ENCODE measurements at regions not wholly inside any gene's neighbourhood (a gene's known extent, or its start where the extent isn't known, plus 50 kb on each side); places are given as distances from the start of the nearest gene placed in this dataset.

DNA sequence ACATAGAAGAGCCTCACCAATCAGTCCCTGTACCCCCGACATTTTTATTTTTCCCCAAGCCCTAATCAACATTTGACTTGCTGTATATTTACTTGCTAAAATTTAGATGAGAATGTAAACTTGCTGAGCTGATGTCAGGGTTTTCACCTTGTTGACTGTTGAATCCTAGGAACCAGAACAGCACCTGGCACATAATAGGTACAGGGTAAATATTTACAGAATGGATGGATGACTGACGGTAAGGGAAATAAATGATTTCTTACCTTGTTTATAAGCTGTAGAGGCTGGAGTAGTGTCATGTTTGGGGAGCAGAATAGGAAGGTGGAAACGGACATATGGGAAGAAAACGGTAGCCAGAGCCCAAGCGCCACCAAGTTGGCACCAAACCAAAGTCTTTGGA, 107.0 kb upstream of the NUDT12 start:
- ATAC-seq, result no peak

DNA sequence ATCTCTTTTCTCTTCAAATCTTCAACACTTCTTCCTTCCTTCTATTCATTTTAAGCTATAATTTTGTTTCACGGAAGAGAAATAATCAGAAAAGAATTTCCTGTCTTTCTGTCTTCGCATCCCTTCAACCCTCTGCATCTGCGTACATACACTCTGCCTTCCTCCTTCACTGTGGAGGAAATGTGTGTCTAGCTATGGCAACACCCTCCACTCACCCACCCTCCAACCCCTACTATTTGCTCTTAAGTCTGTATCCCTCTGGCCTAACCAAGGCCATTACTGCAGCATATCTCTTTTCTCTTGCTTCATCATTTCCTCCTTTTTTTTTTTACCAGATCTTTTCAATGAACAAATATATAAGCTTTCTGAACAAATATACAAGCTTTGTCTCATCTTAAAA, 105.7 kb upstream of the NUDT12 start:
- no peak for ATAC-seq

DNA sequence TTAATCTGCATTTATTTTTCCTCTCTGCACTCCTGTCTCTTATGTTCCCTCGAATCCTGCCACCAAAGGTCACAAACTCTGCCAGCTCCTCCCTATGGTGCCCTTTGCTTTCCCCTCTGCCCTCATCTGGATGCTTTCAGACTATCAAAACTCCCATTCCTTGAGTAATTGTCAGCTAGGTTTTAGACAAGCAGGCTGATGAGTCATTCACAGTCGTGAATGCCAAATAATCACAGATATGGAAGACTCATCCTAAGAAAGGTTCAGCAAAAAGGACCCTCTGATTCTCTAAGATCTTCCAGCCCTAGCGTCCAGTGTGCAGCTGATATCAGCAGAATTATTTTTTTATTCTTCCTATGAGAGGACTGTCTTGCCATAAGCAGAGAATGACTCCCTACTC, 104.5 kb upstream of the NUDT12 start:
- no peak for ATAC-seq

DNA sequence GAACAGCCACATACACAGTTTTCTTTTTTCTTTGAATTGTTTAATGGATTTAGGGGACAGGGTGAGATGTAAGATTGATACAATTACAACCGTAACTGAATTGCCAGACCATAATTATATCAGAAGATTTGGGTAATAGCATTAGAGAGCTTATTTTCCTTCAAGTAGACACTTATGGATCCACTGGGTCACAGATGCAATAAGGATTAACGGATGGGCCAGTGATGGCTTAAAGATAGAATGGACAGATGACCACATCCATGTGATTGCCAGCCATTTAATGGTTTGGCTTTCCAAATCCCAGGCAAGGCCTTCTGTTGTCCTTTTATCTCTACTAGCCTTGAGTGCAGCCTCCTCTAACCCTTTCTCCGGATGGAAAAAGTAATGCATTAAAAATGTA, 94.7 kb upstream of the NUDT12 start:
- no peak for ATAC-seq

DNA sequence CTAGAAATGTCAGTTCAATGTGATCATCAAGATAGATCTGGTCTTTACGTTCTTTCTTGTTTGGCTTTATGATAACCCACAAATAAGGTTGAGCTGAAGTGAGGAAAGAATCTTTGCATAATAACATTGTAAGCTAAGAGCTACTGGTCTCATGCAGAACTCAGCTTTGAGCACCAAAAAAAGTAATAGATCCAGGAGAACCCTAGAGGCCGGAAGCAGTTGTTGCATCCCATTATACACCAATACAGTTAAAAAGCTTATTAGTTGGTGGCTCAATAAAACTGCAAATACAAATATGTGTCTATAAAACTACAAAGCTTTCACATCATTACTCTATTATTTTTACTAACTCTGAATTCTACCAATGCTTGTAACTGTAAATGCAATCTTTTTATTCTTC, 85.5 kb upstream of the NUDT12 start:
- ATAC-seq, result no peak

DNA sequence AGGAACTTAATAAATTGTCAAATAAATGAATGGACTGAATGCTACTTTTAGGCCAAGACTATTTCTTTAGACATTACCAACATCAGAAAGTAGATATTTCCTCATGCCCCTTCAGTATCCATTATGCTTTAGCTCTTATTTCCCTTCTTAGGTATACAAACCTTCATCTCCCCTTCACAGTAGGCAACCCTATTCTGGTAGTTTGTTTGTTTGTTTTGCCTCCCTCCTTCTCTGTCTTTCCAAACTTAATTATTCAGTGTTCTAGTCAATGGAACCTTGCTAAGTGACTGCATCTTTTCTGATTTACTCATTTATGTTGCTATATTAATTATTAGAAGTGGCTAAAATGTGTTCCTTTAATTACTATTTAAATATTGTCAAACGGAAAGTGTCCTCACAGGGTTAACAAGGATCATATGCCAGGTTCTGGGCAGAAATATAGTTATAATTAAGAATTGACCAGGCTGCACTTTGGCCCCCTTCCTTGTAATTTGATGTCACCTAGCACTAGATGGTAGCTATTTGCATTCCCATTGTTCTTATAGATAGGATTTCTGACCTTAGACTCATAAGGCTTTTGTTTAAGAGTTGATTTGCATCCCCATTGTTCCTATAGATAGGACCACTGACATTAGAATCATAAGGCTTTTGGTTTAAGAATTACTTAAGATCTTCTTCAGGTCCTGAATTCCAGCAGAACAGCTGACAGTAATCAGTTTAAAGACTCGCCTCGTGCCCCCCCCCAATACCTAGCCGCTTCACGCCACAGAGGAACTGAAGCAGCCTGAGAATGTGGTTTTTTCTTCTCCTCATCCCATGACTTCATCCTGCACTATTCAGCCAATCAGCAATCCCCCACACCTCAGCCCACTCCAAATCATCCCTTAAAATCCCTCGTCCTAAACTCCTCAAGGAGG, 84.4 kb upstream of the NUDT12 start:
- ATAC-seq, result no peak

DNA sequence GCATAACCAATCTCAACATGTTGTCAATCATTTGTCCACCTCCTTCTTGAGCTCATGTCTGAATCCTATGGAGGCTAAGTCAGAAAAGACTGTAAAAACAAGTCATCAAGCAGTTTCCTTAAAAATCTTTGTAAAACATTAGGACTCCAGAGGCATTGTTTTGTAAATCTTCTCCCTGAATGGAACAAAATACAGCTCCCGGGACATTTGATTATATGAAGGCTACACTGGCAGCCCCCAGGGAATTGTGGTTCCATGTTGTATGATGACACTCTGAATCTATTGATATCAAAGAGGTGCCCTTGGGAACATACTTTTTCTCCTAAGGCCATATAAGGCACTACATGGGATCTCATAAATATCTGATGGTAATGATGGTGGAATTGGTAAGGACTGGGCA, 83.2 kb upstream of the NUDT12 start:
- ATAC-seq, result no peak

DNA sequence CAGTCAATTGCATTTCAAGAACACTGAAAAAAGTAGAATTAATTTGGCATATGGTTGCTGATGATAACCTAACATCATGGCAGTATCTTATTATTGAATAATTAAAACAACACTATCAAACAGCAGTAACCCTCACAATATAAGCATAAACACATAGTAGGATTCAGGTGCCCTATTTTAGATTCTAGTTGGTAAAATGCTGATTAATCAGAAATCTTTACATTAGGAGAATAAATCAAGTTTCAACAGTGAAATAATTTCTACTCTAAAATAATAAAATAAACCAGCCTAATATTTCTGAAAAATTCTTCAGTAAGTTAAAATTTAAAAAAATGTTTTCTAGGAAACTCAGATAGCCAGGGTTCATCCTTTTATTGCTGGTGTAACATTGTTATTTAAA, 76.4 kb upstream of the NUDT12 start:
- ATAC-seq, result no peak

DNA sequence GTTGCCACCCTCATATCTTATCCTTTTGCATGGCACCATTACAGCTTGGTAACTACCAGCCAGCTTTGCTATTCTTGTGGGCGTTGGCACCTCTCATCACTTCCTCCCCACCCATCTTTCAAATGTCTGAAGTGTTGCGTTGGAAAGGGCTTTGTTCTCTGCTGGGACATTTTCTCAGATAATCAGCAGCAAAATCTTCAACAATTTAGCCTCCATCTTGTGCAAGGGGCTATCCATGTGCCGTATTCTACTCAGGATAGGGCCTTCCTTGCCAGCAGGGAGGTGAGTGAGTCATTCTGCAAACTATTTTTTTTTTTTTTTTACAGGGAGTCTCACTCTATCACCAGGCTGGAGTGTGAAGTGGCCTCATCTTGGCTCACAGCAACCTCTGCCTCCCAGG, 62.1 kb upstream of the NUDT12 start:
- peak; percentile 43 for ATAC-seq

DNA sequence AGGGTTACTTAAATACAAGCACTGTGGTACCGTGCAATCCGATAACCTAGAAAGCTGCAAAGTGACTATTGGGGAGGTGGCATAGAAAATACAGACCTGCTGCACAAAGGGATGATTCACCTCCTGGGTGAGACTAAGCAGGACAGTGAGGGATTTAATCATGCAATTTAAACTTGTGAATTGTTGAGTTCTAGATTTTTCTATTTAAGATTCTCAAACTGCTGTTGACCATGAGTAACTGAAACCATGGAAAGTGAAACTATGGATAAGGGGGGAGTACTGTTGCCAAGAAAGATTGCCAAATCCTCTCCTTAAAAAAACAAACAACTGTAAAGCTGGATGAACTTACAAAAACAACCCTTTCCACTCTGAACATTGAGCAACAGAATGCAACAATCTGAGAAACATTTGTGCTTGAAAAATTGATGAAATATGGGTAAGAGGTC, 61.5 kb upstream of the NUDT12 start:
- ATAC-seq, result peak; percentile 50

DNA sequence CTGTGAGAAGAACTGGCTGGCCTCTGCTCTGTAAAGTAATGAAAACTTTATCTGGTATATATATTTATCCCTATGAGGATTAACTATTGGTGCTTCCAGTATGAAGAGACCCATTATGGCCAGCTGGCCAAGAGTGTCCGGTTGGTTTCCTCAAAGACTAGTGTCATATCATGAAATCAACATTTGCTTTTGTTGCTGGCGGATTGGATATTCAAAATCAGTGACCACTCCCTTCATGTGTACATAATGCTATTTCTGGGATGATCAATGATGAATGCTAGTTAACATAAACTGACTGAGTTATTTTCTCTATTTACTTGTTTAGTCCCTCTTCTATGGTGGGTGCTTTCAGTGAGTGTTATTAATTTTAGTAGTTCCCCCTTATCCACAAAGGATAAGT, 60.8 kb upstream of the NUDT12 start:
- no peak for ATAC-seq

DNA sequence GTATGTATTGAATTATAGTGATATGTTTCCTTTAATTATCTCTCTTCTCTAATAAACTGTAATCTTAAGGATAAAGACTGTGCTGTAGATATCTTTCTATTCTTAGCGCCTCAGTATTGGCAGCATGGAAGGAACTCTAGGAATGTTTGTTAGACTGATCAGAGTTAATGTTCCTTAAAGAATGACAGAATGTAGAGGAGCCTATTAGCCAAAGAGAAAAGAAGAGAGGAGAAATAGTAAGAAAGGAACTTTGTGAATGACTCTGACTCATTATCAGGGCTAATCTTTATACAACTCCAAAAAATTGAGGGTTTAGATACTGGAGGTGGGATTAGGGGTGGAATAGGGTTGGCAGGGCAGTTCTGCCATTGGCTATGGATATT, 59.0 kb upstream of the NUDT12 start:
- ATAC-seq, result no peak

DNA sequence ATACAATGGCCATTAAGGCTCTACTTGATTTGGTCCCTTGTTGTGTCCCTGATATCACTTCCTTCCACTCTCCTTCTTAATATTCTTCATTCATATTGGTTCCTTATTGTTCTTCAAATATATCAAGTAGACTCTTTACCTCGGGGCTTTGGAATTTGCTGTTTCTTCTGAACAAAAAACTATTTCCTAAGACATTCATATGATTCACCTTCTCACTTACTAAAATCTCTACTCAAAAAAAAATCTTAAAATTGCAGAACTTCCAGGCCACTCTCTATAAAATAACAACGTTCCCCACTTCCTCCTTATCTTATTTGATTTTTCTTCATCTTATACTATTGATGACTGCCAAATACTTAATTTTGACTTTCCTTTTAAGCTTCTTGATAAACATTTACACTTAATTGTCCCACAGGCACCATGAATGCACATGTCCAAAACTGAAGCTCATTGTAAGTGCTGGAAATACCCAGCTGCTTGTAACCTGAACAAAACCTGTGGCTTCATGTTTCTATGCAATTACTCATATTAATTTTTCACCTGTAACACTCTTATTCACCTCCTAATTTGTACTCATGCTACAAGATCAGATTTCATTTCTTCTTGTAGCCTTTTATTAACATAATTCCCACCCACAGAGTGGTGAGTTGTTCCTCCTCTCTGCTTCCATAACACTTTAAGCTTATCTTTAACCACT, 58.4 kb upstream of the NUDT12 start:
- ATAC-seq, result peak; percentile 81

DNA sequence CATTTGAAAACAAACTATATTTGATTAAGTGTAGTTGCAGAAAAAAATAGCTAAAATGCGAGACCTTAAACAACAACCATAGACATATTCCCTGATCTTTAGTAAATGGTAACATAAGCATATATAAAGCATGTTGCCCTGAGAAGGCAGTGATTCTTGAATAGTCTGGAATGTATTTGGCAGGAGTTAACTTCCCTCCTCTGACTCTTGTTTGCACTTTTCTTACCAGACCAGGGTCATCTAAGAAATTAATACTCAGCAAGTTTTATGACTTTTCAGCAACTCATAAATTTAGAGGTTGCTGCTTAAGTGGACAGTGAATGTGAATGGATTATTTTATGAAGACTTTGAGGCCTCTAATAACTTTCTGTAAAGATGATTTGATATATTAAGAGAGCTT, 55.3 kb upstream of the NUDT12 start:
- ATAC-seq, result no peak

DNA sequence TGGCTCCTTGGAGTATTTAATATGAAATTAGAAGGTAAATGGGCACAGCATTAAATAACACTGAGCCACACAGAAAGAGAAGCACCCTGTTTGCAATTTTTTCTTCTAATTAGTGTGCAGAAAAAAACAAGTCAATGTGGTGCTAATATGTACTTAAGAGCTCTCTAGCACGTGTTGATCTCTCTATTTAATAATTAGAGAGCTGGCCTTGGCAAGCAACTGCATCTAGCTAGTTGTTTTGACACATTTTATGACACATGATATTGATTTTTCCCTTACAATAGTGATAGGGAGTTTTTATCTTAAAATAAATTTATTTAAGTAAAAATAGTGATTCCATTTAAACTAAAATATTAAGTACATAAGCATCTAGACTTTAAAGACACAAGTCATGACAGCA, 54.5 kb upstream of the NUDT12 start:
- ATAC-seq, result no peak

DNA sequence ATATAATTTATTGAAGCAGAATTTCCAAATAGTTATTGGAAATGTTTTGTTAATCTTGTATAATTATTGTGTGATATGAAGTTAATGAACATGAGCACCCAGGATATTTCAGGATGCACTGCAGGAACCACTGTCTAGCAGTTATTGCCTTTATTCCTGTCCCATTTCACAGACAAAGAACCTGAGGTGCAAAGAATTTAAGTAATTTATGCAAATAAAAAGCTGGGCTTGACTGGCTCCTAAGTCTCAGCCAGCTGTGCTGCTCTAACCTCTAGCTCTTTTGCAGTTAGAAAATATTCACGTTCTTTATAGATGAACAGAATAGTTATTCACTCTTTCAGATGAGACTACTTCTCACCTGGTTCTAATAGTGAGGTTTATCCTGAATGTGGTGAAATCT, 50.0 kb upstream of the NUDT12 start:
- ATAC-seq, result no peak
